Upper lobe of right lung (tissue), 1 donor: ENCODE measurements at regions not wholly inside any gene's neighbourhood (a gene's known extent, or its start where the extent isn't known, plus 50 kb on each side); places are given as distances from the start of the nearest gene placed in this dataset.

ENCODE experiments used
- ATAC-seq: fragments of 200-7000 bp; cut with Tn5 transposase; one replicate; pipeline ENCODE4 v1.9.1; 2020; ENCODE audit warnings: mild to moderate bottlenecking, moderate library complexity
- DNase-seq: peaks from one replicate; pipeline ENCODE4 v3.0.0-alpha.2; 2020
- H3K27ac ChIP-seq: fragments of 200-600 bp; one replicate; pipeline ENCODE4 v1.8.0; 2022
- H3K27me3 ChIP-seq: fragments of 200-600 bp; one replicate; pipeline ENCODE4 v1.8.0; 2022; ENCODE audit warnings: mild to moderate bottlenecking
- H3K36me3 ChIP-seq: fragments of 200-600 bp; one replicate; pipeline ENCODE4 v1.8.0; 2022
- H3K4me1 ChIP-seq: fragments of 200-600 bp; one replicate; pipeline ENCODE4 v1.8.0; 2022
- H3K4me3 ChIP-seq: fragments of 200-600 bp; one replicate; pipeline ENCODE4 v1.8.0; 2022; ENCODE audit warnings: mild to moderate bottlenecking
- H3K9me3 ChIP-seq: fragments of 200-600 bp; one replicate; pipeline ENCODE4 v1.8.0; 2022
- CTCF ChIP-seq: fragments of 200-600 bp; IDR thresholded peaks from one replicate; pipeline ENCODE4 v1.8.0; 2022; ENCODE audit warnings: antibody characterized with exemption
- intact Hi-C: fragments of 100-400 bp; cut with DNase I; formaldehyde crosslinking; loops from one replicate; pipeline ENCODE4 v1.11.0; 2022
- donor health status: DM: no; HTN: yes; CAD: no; lungs with severe emphysema.

GRCh38 chr3:181615666-181616065, 96.1 kb upstream of the SOX2 start:
- H3K36me3 ChIP-seq, result no peaks in the 10 kb centered on the region
- no peak for TF ChIP-seq CTCF
- H3K4me3 ChIP-seq, result no peak overlapping the region
- no peak overlapping the region for H3K27ac ChIP-seq
- no peak for ATAC-seq
- intact Hi-C loops, result no loop called here
- DNase-seq, result no peak
- no peaks in the 10 kb centered on the region for H3K27me3 ChIP-seq
- no peaks in the 10 kb centered on the region for H3K9me3 ChIP-seq
- H3K4me1 ChIP-seq, result no peaks in the 10 kb centered on the region

GRCh38 chr3:181614878-181615277, 96.8 kb upstream of the SOX2 start:
- TF ChIP-seq CTCF, result no peak
- Histone ChIP-seq H3K36me3 (no peaks in the 10 kb centered on the region), H3K4me3 (no peak overlapping the region), H3K27me3 (no peaks in the 10 kb centered on the region), H3K9me3 (no peaks in the 10 kb centered on the region), H3K4me1 (no peaks in the 10 kb centered on the region), H3K27ac (no peak overlapping the region)
- ATAC-seq (no peak), DNase-seq (no peak)
- intact Hi-C loops, result no loop called here

- no peaks in the 10 kb centered on the region for H3K27me3 ChIP-seq
- ATAC-seq (no peak), DNase-seq (no peak)
- intact Hi-C loops, result no loop called here
- H3K36me3 ChIP-seq, result no peaks in the 10 kb centered on the region
- TF ChIP-seq CTCF, result no peak
- no peak overlapping the region for H3K4me3 ChIP-seq
- no peaks in the 10 kb centered on the region for H3K9me3 ChIP-seq
- no peaks in the 10 kb centered on the region for H3K4me1 ChIP-seq
- H3K27ac ChIP-seq, result no peak overlapping the region
These were observed 97.9 kb upstream of the SOX2 start for GRCh38 chr3:181613813-181614212.

- ATAC-seq (no peak), DNase-seq (no peak)
- H3K4me1 ChIP-seq, result no peaks in the 10 kb centered on the region
- no peaks in the 10 kb centered on the region for H3K27me3 ChIP-seq
- H3K9me3 ChIP-seq, result no peaks in the 10 kb centered on the region
- no peak overlapping the region for H3K4me3 ChIP-seq
- intact Hi-C loops, result no loop called here
- H3K27ac ChIP-seq, result no peak overlapping the region
- no peak for TF ChIP-seq CTCF
- H3K36me3 ChIP-seq, result no peaks in the 10 kb centered on the region
These were observed 98.5 kb upstream of the SOX2 start for GRCh38 chr3:181613191-181613590.

- no peak for TF ChIP-seq CTCF
- Histone ChIP-seq H3K4me1 (no peaks in the 10 kb centered on the region), H3K36me3 (no peaks in the 10 kb centered on the region), H3K4me3 (no peak overlapping the region), H3K9me3 (no peaks in the 10 kb centered on the region), H3K27me3 (no peaks in the 10 kb centered on the region), H3K27ac (no peak overlapping the region)
- intact Hi-C loops, result no loop called here
- no peak for DNase-seq
- ATAC-seq, result no peak
These were observed 100.8 kb upstream of the SOX2 start for GRCh38 chr3:181610973-181611265.
